Neuronal stem cell (in vitro differentiated cells): ENCODE measurements at regions not wholly inside any gene's neighbourhood (a gene's known extent, or its start where the extent isn't known, plus 50 kb on each side); places are given as distances from the start of the nearest gene placed in this dataset.

Experiments
- DNase-seq: peaks from one replicate; pipeline ENCODE4 v3.0.0-alpha.2; 2013; ENCODE audit warnings: low spot score
- H2AFZ ChIP-seq: one replicate; pipeline ENCODE4 v1.6.1; 2013; ENCODE audit warnings: mild to moderate bottlenecking, low read length, inconsistent platforms
- H2AK5ac ChIP-seq: 2 replicates; pipeline ENCODE4 v1.6.1; 2013; ENCODE audit warnings: low read depth, mild to moderate bottlenecking, inconsistent platforms, low read length, moderate library complexity, mixed read lengths
- H2BK120ac ChIP-seq: 2 replicates; pipeline ENCODE4 v1.6.1; 2013; ENCODE audit warnings: low read depth, mild to moderate bottlenecking, inconsistent platforms, low read length, moderate library complexity, mixed read lengths
- H2BK12ac ChIP-seq: one replicate; pipeline ENCODE4 v1.6.1; 2013; ENCODE audit warnings: low read length, inconsistent platforms
- H2BK15ac ChIP-seq: 2 replicates; pipeline ENCODE4 v1.6.1; 2013; ENCODE audit warnings: mild to moderate bottlenecking, low read length, inconsistent platforms, mixed read lengths
- H2BK5ac ChIP-seq: one replicate; pipeline ENCODE4 v1.6.1; 2013; ENCODE audit warnings: inconsistent platforms, mild to moderate bottlenecking, low read length, moderate library complexity
- H3K14ac ChIP-seq: one replicate; pipeline ENCODE4 v1.6.1; 2013; ENCODE audit warnings: low read length, inconsistent platforms
- H3K18ac ChIP-seq: 2 replicates; pipeline ENCODE4 v1.6.1; 2013; ENCODE audit warnings: low read length, inconsistent platforms
- H3K23ac ChIP-seq: 2 replicates; pipeline ENCODE4 v1.6.1; 2013; ENCODE audit warnings: low read depth, mild to moderate bottlenecking, mixed read lengths, low read length, inconsistent platforms; ENCODE audit not compliant: poor library complexity
- H3K27ac ChIP-seq: replicated peaks from 3 replicates; pipeline ENCODE4 v1.5.1; 2013; ENCODE audit warnings: low read length, inconsistent platforms
- H3K27me3 ChIP-seq, 3 experiments: 2 replicates each; pipeline ENCODE4 v1.6.1; 2013; ENCODE audit warnings: low read length in 3 of 3, mild to moderate bottlenecking in 2 of 3, inconsistent platforms in 1 of 3, low read depth in 1 of 3, mixed read lengths in 1 of 3, moderate library complexity in 1 of 3; ENCODE audit not compliant: control insufficient read depth in 3 of 3, insufficient read depth in 3 of 3
- H3K36me3 ChIP-seq, 2 donors: replicated peaks in 1 of 2; 2 replicates each; pipeline ENCODE4 v1.6.1; 2013; ENCODE audit warnings: low read length in 2 of 2; ENCODE audit not compliant: control insufficient read depth in 2 of 2, insufficient read depth in 2 of 2
- H3K4ac ChIP-seq: 2 replicates; pipeline ENCODE4 v1.6.1; 2013; ENCODE audit warnings: inconsistent platforms, mild to moderate bottlenecking, low read length, moderate library complexity
- H3K4me1 ChIP-seq, 2 donors: 1 replicate in 1 of 2; 2 replicates in 1 of 2; pipeline ENCODE4 v1.6.1; 2013; ENCODE audit warnings: low read length in 2 of 2, low read depth in 1 of 2; ENCODE audit not compliant: control insufficient read depth in 2 of 2, insufficient read depth in 1 of 2
- H3K4me2 ChIP-seq: one replicate; pipeline ENCODE4 v1.6.1; 2013; ENCODE audit warnings: mild to moderate bottlenecking, low read length, inconsistent platforms; ENCODE audit not compliant: insufficient read depth, poor library complexity, severe bottlenecking
- H3K4me3 ChIP-seq, 2 donors: 2 replicates each; pipeline ENCODE4 v1.5.1; 2013; ENCODE audit warnings: low read length in 2 of 2, mild to moderate bottlenecking in 2 of 2, inconsistent platforms in 1 of 2, moderate library complexity in 1 of 2
- H3K79me1 ChIP-seq: one replicate; pipeline ENCODE4 v1.6.1; 2013; ENCODE audit warnings: low read depth, mild to moderate bottlenecking, inconsistent platforms, low read length, moderate library complexity
- H3K9ac ChIP-seq: one replicate; pipeline ENCODE4 v1.6.1; 2013; ENCODE audit warnings: mild to moderate bottlenecking, low read depth, low read length, inconsistent platforms; ENCODE audit not compliant: poor library complexity
- H3K9me3 ChIP-seq, 2 donors: replicated peaks in 1 of 2; 2 replicates each; pipeline versions ENCODE3 to v1.6.1; 2013; ENCODE audit warnings: low read length in 2 of 2, mild to moderate bottlenecking in 2 of 2, inconsistent platforms in 1 of 2, low read depth in 1 of 2, mixed read lengths in 1 of 2, moderate library complexity in 1 of 2; ENCODE audit not compliant: control insufficient read depth in 2 of 2, insufficient read depth in 1 of 2
- H4K8ac ChIP-seq: one replicate; pipeline ENCODE4 v1.6.1; 2013; ENCODE audit warnings: low read depth, mild to moderate bottlenecking, inconsistent platforms, low read length, moderate library complexity
- H4K91ac ChIP-seq: one replicate; pipeline ENCODE4 v1.6.1; 2013; ENCODE audit warnings: low read length, low read depth, mild to moderate bottlenecking, inconsistent platforms; ENCODE audit not compliant: poor library complexity
- WGBS, 2 donors: extraction: QIAGEN DNeasy Blood & Tissue Kit; methylation state at CpG; one replicate each; pipeline ENCODE4 v1.1.7; 2013; ENCODE audit warnings: missing lambda C conversion rate in 2 of 2, mixed read lengths in 1 of 2; ENCODE audit not compliant: insufficient read length in 2 of 2, insufficient replicate concordance in 1 of 2; ENCODE audit errors: extremely low coverage in 2 of 2; 5-methylcytosine and 5-hydroxymethylcytosine counted together

DNA sequence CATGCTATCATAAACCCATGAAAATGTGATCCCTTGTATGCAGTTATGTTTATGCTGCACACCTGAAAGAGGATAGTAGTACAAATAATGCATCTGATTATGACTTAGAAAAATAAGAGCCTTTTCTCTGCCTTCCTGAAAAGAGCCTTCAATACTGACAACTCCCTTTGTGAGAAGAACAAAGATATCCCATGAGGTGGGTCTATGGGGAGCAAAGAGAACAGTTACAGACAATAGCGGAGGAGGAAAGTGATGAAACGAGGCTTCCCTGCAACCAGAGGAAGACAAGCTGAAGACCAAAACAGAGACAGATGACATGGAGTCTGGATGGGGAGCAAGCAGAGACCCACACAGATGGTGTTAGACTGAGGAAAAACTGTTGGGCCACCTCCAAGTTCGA, 598.3 kb upstream of the PLXNA2 start:
- H3K9me3 ChIP-seq, result no peaks in the 10 kb centered on the region
- no peak overlapping the region for H3K4me3 ChIP-seq
- no peak overlapping the region for H4K91ac ChIP-seq
- no peak overlapping the region for H2AK5ac ChIP-seq
- H3K4me2 ChIP-seq, result no peak overlapping the region
- no peak overlapping the region for H4K8ac ChIP-seq
- no CpG with 5 or more reads among the region's 3 CpGs for WGBS, 2 donors
- no peak for DNase-seq
- H3K23ac ChIP-seq, result no peak overlapping the region
- no peak overlapping the region for H3K9ac ChIP-seq
- H2BK5ac ChIP-seq, result no peak overlapping the region
- no peak overlapping the region for H3K4ac ChIP-seq
- H3K79me1 ChIP-seq, result no peaks in the 10 kb centered on the region
- no peak overlapping the region for H2BK15ac ChIP-seq
- H2BK12ac ChIP-seq, result no peak overlapping the region
- no peak overlapping the region for H3K14ac ChIP-seq
- no peak overlapping the region for H3K18ac ChIP-seq
- H3K4me1 ChIP-seq, result peaks cover 0 to 6% of the 10 kb centered on the region in 2 donors
- no peak overlapping the region for H3K27ac ChIP-seq
- H2AFZ ChIP-seq, result no peak overlapping the region
- H3K36me3 ChIP-seq, result no peaks in the 10 kb centered on the region
- H2BK120ac ChIP-seq, result no peak overlapping the region
- no peaks in the 10 kb centered on the region for H3K27me3 ChIP-seq

DNA sequence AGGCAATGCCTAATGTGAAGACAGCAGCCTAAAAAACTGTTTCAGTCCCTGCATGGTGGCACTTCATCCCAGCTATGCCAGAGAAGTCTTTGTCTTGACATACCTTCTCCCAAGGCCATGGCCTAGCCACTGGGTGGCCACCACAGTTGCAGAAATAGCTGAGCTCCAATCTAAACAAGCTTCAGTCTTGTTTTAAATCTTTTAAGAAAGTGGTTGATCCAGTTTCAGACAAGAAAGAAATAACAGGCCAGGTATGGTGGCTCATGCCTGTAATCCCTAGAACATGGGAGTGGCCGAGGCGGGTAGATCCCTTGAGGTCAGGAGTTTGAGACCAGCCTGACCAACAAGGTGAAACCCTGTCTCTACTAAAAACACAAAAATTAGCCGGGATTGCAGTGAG, 600.0 kb upstream of the PLXNA2 start:
- Histone ChIP-seq H3K27ac (no peak overlapping the region), H3K9me3 (no peaks in the 10 kb centered on the region), H2BK120ac (no peak overlapping the region), H3K9ac (no peak overlapping the region), H3K36me3 (no peaks in the 10 kb centered on the region), H2BK5ac (no peak overlapping the region), H3K4ac (no peak overlapping the region), H3K4me2 (no peak overlapping the region), H4K91ac (no peak overlapping the region), H2AK5ac (no peak overlapping the region), H3K23ac (no peak overlapping the region), H2BK15ac (no peak overlapping the region), H3K79me1 (no peaks in the 10 kb centered on the region), H2BK12ac (no peak overlapping the region), H3K4me1 (peaks cover 0 to 6% of the 10 kb centered on the region in 2 donors), H3K4me3 (no peak overlapping the region), H2AFZ (no peak overlapping the region), H3K18ac (no peak overlapping the region), H3K14ac (no peak overlapping the region), H3K27me3 (no peaks in the 10 kb centered on the region), H4K8ac (no peak overlapping the region)
- DNase-seq, result no peak
- no CpG with 5 or more reads among the region's 3 CpGs for WGBS, 2 donors

DNA sequence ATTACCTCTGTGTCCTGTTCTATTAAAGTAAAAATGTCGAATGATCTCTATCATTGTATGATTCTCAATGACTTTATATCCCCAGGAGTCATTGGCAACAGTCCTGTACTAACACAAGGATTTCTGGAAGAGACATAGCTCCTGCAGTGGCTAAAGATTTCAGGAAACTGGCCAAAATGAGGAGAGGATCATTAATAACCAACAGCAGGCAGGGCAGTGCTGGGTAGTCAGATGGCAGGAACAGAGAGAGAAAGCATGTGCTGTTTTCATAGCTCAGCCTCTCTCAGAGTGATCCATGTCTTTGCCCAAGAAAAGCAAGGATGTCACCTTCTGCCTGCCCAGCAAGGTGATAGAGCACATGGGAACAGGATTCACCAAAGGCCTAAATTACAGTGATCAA, 604.7 kb upstream of the PLXNA2 start:
- Histone ChIP-seq H3K9me3 (no peaks in the 10 kb centered on the region), H3K4me3 (no peak overlapping the region), H3K23ac (no peak overlapping the region), H2AFZ (no peak overlapping the region), H3K4me2 (no peak overlapping the region), H4K8ac (no peak overlapping the region), H3K4me1 (no peaks in the 10 kb centered on the region), H3K18ac (no peak overlapping the region), H2AK5ac (no peak overlapping the region), H3K27me3 (no peaks in the 10 kb centered on the region), H4K91ac (no peak overlapping the region), H3K79me1 (no peaks in the 10 kb centered on the region), H3K4ac (no peak overlapping the region), H2BK15ac (no peak overlapping the region), H2BK120ac (no peak overlapping the region), H2BK5ac (no peak overlapping the region), H3K36me3 (no peaks in the 10 kb centered on the region), H3K14ac (no peak overlapping the region), H3K27ac (no peak overlapping the region), H3K9ac (no peak overlapping the region), H2BK12ac (no peak overlapping the region)
- WGBS, 2 donors, result no CpG with 5 or more reads among the region's 1 CpG
- no peak for DNase-seq

DNA sequence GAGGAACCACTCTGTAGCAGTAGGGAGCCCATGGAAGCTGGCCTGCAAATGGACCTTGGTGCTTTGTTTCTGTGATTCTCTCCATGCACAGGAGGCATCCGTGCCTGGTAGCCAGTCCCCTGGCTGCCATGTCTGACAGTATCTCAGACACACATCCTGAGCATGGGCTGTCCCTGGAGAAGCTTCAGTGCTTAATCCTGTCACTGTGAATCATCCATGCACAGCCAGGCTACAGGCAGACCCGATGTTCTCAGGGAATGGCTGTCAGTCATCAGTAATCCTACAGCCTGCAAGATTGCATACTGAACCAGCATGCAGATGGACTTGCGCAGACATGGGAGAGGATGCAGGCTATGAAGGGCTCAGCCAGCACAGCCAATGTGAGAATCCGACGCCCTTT, 606.3 kb upstream of the PLXNA2 start:
- no peak overlapping the region for H3K23ac ChIP-seq
- H3K36me3 ChIP-seq, result no peaks in the 10 kb centered on the region
- no peak overlapping the region for H4K8ac ChIP-seq
- no peak overlapping the region for H3K14ac ChIP-seq
- H3K4me1 ChIP-seq, result no peaks in the 10 kb centered on the region
- no peak overlapping the region for H3K27ac ChIP-seq
- no peaks in the 10 kb centered on the region for H3K27me3 ChIP-seq
- no peak overlapping the region for H3K9ac ChIP-seq
- no peak overlapping the region for H2BK5ac ChIP-seq
- H4K91ac ChIP-seq, result no peak overlapping the region
- WGBS, 2 donors, result no CpG with 5 or more reads among the region's 5 CpGs
- no peak overlapping the region for H3K18ac ChIP-seq
- no peak for DNase-seq
- peak overlapping the region in 1 of 2 donors; percentile 36 for H3K4me3 ChIP-seq
- H3K9me3 ChIP-seq, result no peaks in the 10 kb centered on the region
- H3K4ac ChIP-seq, result no peak overlapping the region
- no peak overlapping the region for H2BK120ac ChIP-seq
- no peaks in the 10 kb centered on the region for H3K79me1 ChIP-seq
- no peak overlapping the region for H3K4me2 ChIP-seq
- H2BK15ac ChIP-seq, result no peak overlapping the region
- H2AK5ac ChIP-seq, result no peak overlapping the region
- no peak overlapping the region for H2AFZ ChIP-seq
- H2BK12ac ChIP-seq, result no peak overlapping the region
